SK-N-SH treated with all-trans-retinoic acid at 6 μM for 48 hours (cell line): ENCODE measurements at regions not wholly inside any gene's neighbourhood (a gene's known extent, or its start where the extent isn't known, plus 50 kb on each side); places are given as distances from the start of the nearest gene placed in this dataset.
"Not testable (repeated sequence)": the region's sequence is repeated elsewhere in the genome, so short reads cannot be mapped to it uniquely, and the experiment has no call there.

ENCODE experiments used
- ATAC-seq: fragments of 200-7000 bp; cut with Tn5 transposase; 3 replicates; pipeline ENCODE4 v1.9.1; 2020; ENCODE audit warnings: mild to moderate bottlenecking, moderate library complexity
- ARNTL ChIP-seq: fragments of 450-650 bp; formaldehyde crosslinking; IDR thresholded peaks from 2 replicates; pipeline ENCODE4 v1.5.0; 2020; ENCODE audit warnings: low read depth, mild to moderate bottlenecking, moderate library complexity, borderline replicate concordance
- BACH2 ChIP-seq: fragments of 250-450 bp; sonication (Bioruptor Pico); IDR thresholded peaks from 2 replicates; pipeline ENCODE4 v1.9.0; 2021; ENCODE audit warnings: mild to moderate bottlenecking, borderline replicate concordance
- CREB5 ChIP-seq: fragments of 250-450 bp; sonication (Bioruptor Pico); IDR thresholded peaks from 2 replicates; pipeline ENCODE4 v1.5.1; 2020; ENCODE audit warnings: low read depth, mild to moderate bottlenecking, moderate library complexity
- CSDC2 ChIP-seq: fragments of 250-450 bp; sonication (Bioruptor Pico); IDR thresholded peaks from 2 replicates; pipeline ENCODE4 v1.5.0; 2020; ENCODE audit warnings: mild to moderate bottlenecking, moderate library complexity
- ESRRG ChIP-seq: fragments of 250-450 bp; sonication (Bioruptor Pico); IDR thresholded peaks from 2 replicates; pipeline ENCODE4 v1.6.1; 2021; ENCODE audit warnings: mild to moderate bottlenecking
- GLIS3 ChIP-seq: fragments of 250-450 bp; sonication (Bioruptor Pico); IDR thresholded peaks from 2 replicates; pipeline ENCODE4 v1.5.0; 2020; ENCODE audit warnings: mild to moderate bottlenecking, moderate library complexity
- ISL1 ChIP-seq: fragments of 250-450 bp; sonication (Bioruptor Pico); IDR thresholded peaks from 2 replicates; pipeline ENCODE4 v2.1.2; 2022; ENCODE audit warnings: mild to moderate bottlenecking, moderate library complexity
- OSR1 ChIP-seq: fragments of 250-450 bp; sonication (Bioruptor Pico); IDR thresholded peaks from 2 replicates; pipeline ENCODE4 v1.8.0; 2022; ENCODE audit warnings: moderate library complexity, mild to moderate bottlenecking, inconsistent platforms
- PATZ1 ChIP-seq: fragments of 250-450 bp; sonication (Bioruptor Pico); IDR thresholded peaks from 2 replicates; pipeline ENCODE4 v1.8.0; 2020; ENCODE audit warnings: mild to moderate bottlenecking, moderate library complexity, borderline replicate concordance
- PPARA ChIP-seq: fragments of 250-450 bp; sonication (Bioruptor Pico); IDR thresholded peaks from 2 replicates; pipeline ENCODE4 v1.5.0; 2020; ENCODE audit warnings: mild to moderate bottlenecking, borderline replicate concordance
- RARB ChIP-seq: fragments of 250-450 bp; sonication (Bioruptor Pico); IDR thresholded peaks from 2 replicates; pipeline ENCODE4 v1.8.0; 2021; ENCODE audit warnings: mild to moderate bottlenecking, moderate library complexity
- SNAI2 ChIP-seq: fragments of 250-450 bp; sonication (Bioruptor Pico); IDR thresholded peaks from 2 replicates; pipeline ENCODE4 v1.5.0; 2020; ENCODE audit warnings: mild to moderate bottlenecking, moderate library complexity
- TCF4 ChIP-seq: fragments of 250-450 bp; sonication (Bioruptor Pico); IDR thresholded peaks from 2 replicates; pipeline ENCODE4 v1.8.0; 2021; ENCODE audit warnings: mild to moderate bottlenecking, moderate library complexity, borderline replicate concordance
- TOX ChIP-seq: fragments of 250-450 bp; sonication (Bioruptor Pico); IDR thresholded peaks from 2 replicates; pipeline ENCODE4 v1.8.0; 2021; ENCODE audit warnings: mild to moderate bottlenecking, moderate library complexity, borderline replicate concordance
- TSHZ2 ChIP-seq: fragments of 250-450 bp; sonication (Bioruptor Pico); IDR thresholded peaks from 2 replicates; pipeline ENCODE4 v1.5.0; 2020; ENCODE audit warnings: mild to moderate bottlenecking, moderate library complexity
- ZC3H10 ChIP-seq: fragments of 250-450 bp; sonication (Bioruptor Pico); IDR thresholded peaks from 2 replicates; pipeline ENCODE4 v1.5.1; 2021; ENCODE audit warnings: mild to moderate bottlenecking, moderate library complexity
- ZFP3 ChIP-seq: fragments of 250-450 bp; sonication (Bioruptor Pico); IDR thresholded peaks from 2 replicates; pipeline ENCODE4 v1.5.0; 2020; ENCODE audit warnings: mild to moderate bottlenecking, moderate library complexity
- ZNF70 ChIP-seq: fragments of 450-650 bp; formaldehyde crosslinking; IDR thresholded peaks from 2 replicates; pipeline ENCODE4 v1.5.0; 2020; ENCODE audit warnings: mild to moderate bottlenecking, moderate library complexity
- ZNF8 ChIP-seq: fragments of 450-650 bp; formaldehyde crosslinking; IDR thresholded peaks from 2 replicates; pipeline ENCODE4 v1.5.0; 2020; ENCODE audit warnings: mild to moderate bottlenecking, moderate library complexity
- TF ChIP-seq, protein P1 (sequence below): fragments of 250-450 bp; sonication (Bioruptor Pico); IDR thresholded peaks from 2 replicates; pipeline ENCODE4 v1.8.0; 2021; ENCODE audit warnings: low read depth, mild to moderate bottlenecking, moderate library complexity, borderline replicate concordance
- TF ChIP-seq, protein P2 (sequence below): fragments of 250-450 bp; sonication (Bioruptor Pico); IDR thresholded peaks from 2 replicates; pipeline ENCODE4 v1.5.1; 2021; ENCODE audit warnings: mild to moderate bottlenecking, moderate library complexity

DNA sequence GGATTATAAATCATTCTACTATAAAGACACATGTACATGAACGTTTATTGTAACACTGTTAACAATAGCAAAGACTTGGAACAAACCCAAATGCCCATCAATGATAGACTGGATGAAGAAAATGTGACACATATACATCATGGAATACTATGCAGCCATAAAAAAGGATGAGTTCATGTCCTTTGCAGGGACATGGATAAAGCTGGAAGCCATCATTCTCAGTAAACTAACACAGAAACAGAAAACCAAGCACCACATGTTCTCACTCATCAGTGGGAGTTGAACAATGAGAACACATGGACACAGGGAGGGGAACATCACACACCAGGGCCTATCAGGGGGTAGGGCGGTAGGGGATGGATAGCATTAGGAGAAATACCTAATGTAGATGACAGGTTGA, 202.7 kb downstream of the ENC1 start:
- not testable (repeated sequence) for ATAC-seq

GRCh38 chr5:74433896-74434829, 206.4 kb downstream of the ENC1 start:
- no peak; the same call in 2 of the 3 replicates for ATAC-seq
- TF ChIP-seq CSDC2 (CRISPR knock-in tag) (no peak), RARB (no peak), ISL1 (peak; percentile 25; the same call in 1 of the 2 replicates), CREB5 (CRISPR knock-in tag) (0 out of 2 replicates have a peak, but pooled peaks have one; percentile 27), PPARA (CRISPR knock-in tag) (no peak), ARNTL (no peak), ZNF8 (CRISPR knock-in tag) (no peak), TCF4 (CRISPR knock-in tag) (peak; percentile 55; the same call in 1 of the 2 replicates), TSHZ2 (CRISPR knock-in tag) (peak; percentile 73), ZFP3 (CRISPR knock-in tag) (peak; percentile 26; the same call in 1 of the 2 replicates)
- TF ChIP-seq, protein P1, sequence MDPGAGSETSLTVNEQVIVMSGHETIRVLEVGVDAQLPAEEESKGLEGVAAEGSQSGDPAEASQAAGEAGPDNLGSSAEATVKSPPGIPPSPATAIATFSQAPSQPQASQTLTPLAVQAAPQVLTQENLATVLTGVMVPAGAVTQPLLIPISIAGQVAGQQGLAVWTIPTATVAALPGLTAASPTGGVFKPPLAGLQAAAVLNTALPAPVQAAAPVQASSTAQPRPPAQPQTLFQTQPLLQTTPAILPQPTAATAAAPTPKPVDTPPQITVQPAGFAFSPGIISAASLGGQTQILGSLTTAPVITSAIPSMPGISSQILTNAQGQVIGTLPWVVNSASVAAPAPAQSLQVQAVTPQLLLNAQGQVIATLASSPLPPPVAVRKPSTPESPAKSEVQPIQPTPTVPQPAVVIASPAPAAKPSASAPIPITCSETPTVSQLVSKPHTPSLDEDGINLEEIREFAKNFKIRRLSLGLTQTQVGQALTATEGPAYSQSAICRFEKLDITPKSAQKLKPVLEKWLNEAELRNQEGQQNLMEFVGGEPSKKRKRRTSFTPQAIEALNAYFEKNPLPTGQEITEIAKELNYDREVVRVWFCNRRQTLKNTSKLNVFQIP (CRISPR knock-in tag): no peak
- TF ChIP-seq, all 23 proteins: peak for 5

GRCh38 chr5:74433255-74433895, 207.2 kb downstream of the ENC1 start:
- ATAC-seq: no peak; the same call in 2 of the 3 replicates
- TF ChIP-seq ZC3H10 (no peak), ARNTL (no peak), ISL1 (no peak), CREB5 (CRISPR knock-in tag) (no peak), ZNF70 (CRISPR knock-in tag) (no peak), ESRRG (no peak), OSR1 (CRISPR knock-in tag) (no peak), GLIS3 (CRISPR knock-in tag) (no peak), TOX (CRISPR knock-in tag) (no peak), RARB (no peak), PATZ1 (CRISPR knock-in tag) (no peak), BACH2 (no peak), SNAI2 (CRISPR knock-in tag) (no peak), TSHZ2 (CRISPR knock-in tag) (no peak)
- TF ChIP-seq, protein P2, sequence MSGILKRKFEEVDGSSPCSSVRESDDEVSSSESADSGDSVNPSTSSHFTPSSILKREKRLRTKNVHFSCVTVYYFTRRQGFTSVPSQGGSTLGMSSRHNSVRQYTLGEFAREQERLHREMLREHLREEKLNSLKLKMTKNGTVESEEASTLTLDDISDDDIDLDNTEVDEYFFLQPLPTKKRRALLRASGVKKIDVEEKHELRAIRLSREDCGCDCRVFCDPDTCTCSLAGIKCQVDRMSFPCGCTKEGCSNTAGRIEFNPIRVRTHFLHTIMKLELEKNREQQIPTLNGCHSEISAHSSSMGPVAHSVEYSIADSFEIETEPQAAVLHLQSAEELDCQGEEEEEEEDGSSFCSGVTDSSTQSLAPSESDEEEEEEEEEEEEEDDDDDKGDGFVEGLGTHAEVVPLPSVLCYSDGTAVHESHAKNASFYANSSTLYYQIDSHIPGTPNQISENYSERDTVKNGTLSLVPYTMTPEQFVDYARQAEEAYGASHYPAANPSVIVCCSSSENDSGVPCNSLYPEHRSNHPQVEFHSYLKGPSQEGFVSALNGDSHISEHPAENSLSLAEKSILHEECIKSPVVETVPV (CRISPR knock-in tag): no peak
